ENCODE measurements at regions not wholly inside any gene's neighbourhood (a gene's known extent, or its start where the extent isn't known, plus 50 kb on each side); places are given as distances from the start of the nearest gene placed in this dataset.

DNA sequence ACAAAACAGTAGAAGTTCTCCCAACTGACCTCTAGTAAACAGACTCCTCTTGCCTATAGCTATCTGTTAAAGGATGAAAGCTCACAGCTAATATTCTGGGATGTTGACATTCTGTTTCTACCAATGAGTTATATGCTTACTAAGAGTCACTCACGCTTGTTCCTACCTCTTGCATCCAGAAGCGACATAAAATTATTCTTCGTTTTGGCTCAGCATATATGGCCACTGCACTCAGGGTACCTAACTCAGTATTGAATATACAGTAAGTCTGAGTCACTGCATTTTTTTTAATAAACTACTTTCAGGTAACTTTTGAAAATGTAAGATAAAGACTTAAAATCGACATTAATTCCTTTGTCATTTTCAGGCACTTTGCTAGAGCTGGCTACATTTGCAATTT is 214.4 kb upstream of the STXBP5 start:
- no peak for DNase-seq

DNA sequence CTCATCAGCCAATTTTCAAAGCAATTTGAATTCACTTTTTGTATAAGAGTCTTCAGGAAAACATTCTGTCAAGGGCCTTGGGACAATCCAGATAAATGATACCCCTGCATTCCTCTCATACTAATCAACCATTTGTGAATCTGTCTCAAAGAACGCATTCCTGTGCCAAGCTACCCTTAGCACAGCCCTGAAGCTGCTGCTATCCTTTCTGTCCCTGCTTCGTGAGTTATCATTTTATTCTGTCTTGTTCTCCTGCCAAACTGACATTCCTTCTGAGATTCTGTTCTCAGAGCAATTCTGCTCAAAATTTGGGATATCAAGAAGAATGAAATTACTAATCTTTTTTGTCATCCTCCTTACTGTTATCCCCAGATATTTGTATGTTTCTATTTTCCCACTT is 213.9 kb upstream of the STXBP5 start:
- no peak for DNase-seq

DNA sequence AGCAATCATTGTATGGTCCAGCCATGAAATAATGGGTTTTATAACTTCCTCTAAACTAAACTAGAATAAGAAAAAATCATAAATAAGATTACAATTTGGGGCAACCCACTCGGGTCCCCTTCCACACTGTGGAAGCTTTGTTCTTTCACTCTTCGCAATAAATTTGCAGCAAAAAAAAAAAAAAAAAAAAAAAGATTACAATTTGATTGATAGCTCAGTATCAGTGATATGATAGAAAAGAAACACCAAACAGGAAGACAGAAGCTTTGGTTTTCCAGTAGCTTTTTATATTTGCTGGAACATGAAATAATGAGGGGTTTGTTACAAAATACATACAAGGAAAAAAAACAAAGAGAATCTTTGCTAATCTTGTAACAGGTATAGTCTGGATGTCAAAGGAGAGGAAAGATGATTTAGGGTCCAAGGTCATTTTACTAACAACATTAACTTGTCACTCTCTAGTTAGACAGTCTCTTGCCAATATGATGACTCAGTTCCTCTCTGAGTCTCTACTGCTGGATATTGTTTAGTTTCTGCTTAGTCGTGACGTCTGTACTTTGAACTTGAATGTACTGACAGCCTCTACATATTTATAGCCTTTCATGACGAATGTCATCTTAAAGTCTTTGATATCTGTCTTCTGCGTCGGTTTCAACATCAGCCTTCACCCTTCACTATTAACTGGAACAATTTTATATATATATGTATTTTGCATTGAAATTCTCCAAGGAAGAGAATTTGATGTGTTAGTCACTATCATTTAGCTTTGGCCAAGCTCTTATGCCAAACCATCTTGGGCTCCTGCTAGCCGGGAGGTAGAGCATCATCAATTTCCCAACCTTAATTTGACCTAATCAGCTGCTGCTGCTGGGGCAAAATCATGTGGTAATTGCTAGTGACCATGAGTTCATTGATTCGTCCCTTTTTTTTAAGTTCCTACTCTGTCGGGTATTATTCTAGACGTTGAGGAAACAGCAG is 213.1 kb upstream of the STXBP5 start:
- no peak for DNase-seq

DNA sequence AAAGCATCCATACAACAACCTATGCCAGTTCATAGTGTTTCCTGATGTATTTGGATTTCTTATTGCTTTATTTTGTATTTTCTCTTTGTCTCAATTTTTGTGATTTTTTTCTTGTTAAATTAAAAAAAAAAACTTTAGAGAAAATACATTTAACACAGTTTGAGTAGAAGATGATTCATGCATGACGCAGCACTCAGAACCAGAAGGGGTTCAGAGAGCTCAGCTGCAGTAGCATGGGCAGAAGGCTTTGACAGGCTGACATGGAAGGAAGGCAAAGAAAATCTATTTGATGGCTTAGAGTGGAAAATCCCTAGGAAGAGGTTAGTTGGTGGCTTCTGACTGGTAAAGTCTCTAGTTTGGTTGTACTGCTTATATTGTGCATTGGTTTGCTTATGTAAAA is 207.2 kb upstream of the STXBP5 start:
- no peak for DNase-seq

DNA sequence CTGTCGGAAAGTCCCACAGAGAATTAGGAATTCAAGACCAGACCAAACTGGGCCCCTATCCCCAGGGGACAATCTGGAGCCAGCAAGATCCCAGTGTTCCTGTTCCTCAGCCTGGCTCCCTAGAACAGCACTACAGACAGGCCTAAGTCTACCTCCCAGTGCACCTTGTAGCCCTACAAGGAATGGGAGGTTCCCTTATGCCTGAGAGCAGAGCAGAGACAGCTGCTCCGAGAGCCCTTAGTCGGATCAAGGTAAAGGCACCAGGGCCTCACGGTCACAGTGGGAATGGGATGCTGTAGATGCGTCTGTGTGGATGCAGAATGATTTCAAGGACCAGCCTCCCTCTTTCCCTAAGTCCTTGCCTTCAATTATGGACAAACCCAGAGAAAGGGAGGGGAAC is 204.5 kb upstream of the STXBP5 start:
- no peak for DNase-seq

DNA sequence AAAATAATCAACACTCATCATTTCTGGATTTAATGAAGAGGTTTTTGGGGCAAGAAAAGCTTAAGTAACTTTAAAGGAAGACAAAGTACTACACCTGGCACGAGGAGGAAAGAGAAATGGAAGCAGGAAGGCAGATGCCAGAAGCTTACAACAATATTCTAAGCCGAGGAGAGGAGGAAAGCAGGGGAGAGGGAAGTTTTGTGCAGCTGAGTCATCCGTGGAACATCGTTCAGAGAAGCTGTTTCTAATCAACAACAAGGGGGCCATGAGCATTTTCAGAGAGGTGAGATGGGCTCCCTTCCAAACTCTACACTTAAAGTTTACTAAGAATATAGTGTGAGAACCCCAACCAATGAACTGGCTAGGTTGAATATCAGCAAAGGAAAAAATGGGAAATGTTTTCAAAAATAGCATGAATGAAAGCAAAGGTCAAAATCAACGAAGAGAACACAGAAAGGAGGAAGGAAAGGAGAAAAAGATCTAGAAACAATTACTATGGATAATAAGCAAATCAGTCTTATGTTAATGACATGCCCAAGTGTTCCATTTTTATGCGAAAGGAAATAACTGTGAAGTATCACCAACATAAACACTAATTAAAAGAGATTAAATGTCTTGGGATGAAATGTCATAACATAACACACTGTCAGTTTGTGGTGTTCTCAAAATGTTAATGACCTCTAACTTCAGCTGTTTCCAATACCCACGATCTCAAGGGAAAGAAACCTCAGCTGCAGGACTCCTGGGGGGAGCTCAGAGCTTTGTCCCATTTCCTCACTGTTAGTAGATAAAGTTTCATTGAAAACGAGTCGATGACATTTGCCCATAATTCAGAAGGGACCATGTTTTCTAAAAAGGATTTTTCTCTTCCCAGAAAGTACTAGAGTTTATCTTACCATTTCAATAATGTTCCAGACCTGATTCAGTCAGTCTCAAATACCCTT is 203.4 kb upstream of the STXBP5 start:
- no peak for DNase-seq

DNA sequence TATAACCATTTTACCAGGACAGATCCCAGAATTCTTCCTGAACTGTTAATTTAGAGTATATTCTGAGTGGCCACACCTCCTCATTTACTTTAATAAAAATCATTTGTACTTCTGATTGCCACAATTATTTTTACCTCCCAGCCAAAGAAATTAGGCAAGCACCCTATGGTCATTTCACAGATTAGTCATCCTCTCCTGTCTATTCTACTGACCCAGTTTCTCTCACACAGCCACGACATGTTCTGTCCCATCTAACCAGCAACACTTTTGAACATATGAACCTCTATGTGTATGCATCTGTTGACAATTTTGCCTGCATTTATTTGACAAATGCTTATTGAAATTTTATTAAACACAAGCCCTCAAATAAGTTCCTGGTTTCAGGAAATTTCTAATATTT is 202.6 kb upstream of the STXBP5 start:
- DNase-seq, result no peak

DNA sequence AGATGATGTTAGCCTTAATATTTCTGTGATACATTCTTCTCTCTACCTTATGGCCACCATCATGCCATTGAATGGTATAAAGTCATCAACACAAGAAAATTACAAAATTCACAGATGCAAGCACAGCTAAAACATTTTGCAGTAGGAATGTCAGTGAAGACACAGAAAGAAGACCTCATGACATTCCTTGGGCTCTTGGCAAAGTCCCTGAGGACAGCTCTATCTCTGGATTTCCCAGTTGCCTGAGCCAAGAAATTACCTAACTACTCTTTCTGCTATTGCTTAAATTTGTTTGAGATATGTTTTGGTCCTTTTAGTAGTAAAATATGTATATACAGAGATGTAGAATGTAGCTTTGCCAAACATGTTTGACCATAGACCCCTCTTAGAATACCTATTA is 201.0 kb upstream of the STXBP5 start:
- DNase-seq, result no peak

DNA sequence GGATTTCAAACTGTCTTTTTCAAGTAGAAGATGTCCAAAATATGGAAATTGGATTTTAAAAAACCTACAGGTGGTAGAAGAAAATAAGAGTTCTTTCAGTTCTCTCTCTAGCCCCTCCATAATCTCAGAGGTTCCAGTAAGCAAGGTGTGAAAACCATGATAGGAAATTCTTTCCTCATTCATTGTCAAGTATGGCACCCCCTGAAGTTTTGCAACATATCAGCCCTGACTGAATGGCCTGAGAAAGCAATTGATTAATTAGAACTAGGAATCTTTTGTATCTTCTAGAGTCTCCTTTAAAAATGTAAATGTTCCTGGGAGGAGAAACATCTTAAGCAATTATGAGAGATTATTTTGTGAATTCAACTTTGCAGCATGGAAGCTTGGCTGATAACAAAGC is 198.7 kb upstream of the STXBP5 start:
- DNase-seq, result no peak

DNA sequence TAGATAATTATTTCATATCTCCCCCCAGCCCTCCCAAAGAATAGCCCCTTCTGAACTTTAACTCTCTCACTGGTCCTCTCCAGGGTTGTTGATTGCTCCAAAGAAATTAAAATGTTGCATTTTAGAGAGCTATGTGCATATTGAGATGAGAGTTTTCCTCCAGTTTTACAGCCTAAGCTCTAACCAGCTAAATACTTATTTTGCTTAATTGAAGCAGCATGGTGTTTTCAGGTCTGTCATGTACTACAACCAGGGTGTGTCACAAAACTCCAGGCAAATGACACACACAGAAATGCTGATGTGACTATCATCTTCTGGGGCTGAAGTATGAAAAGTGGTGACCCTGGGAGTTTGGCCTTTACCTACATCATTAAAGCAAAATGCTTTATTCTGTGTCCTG is 196.8 kb upstream of the STXBP5 start:
- DNase-seq, result no peak

DNA sequence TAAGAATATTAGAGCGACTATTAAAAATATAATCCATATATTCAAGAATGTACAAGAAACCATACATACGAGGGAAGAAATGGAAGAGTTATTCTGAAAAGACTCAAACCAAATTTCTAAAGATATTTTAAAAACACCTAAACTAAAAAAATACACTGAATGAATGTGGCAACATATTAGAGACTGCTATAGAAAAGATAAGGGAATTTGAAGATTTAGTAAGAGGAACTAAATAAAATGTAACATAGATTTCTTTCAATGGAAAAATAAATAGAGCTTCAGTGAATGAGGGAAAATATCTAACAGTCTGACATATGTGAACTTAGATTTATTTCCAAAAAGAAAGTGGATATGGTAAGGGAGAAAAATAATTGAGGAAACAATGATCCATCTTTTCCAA is 194.9 kb upstream of the STXBP5 start:
- DNase-seq, result no peak

DNA sequence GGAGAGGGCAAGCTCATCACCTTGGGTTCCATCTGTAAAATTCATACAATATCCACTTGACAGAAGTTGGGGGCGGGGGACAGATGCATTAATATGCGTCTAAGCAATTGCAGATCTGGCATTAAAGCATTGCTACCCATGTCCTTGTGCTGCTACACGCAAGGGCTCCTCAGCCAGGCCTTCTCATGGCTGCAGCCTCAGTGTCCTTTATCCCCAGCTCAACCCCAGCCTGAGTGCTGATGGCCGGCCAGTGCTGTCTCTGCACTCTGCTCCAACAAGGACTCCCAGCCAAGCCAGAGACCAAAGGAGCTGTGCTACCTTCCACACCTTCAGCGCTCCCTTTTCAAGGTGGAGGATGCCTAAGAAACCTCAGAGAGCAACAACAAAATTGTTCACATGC is 188.5 kb upstream of the STXBP5 start:
- no peak for DNase-seq

DNA sequence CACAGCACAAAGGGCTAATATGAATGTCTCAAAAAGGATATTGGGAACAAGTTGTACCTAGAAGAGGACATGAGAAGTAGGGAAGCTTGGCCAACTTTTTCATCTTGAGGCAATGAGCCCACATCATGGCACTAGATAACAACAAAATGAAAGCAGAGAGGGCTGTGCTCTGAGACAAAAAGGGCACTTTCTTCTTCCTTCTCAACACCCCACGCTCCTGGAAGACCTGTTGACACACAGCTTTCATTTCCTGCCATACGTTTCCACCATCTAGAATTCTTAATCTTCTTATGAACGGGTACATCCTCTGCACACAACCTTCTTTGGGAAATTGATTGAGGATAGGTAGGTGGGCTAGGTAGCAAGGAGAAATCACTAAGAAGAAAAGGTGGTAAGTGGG is 187.8 kb upstream of the STXBP5 start:
- DNase-seq, result no peak

DNA sequence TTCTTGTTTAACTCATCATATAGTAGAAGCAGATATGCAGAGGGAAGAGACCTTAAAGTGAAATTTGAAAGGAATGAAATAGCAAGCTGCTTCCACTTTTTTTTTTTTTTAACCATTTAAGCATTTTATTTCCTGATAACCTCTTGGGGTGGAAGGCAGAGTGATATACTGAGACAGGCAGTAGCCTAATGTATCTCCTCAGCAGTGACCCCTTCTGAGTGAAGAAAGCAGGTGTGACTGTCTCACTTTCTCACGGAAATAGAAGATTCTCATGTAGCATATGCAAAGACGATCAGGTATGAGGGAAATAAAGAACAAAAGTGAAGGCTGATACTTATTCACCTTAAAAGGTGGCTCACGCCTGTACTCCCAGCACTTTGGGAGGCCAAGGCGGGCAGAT is 187.1 kb upstream of the STXBP5 start:
- DNase-seq, result no peak

DNA sequence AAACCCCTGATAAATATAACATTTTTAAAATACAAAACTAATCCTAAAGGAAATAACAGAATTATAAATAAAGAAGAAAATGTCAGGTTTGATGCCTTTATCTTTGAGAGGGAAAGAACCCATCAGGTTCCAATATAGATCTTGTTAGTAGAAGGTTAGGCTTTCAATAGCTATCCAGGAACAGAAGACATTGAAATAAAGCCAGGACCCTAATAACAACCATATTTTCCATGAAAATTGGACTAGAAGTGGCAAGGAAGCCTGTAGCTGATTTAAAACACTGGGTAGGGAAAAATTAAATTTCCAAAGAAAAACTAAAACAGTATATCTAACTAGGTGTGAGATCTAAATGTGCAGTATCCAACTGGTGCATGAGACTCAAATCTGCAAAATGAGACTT is 185.2 kb upstream of the STXBP5 start:
- no peak for DNase-seq

DNA sequence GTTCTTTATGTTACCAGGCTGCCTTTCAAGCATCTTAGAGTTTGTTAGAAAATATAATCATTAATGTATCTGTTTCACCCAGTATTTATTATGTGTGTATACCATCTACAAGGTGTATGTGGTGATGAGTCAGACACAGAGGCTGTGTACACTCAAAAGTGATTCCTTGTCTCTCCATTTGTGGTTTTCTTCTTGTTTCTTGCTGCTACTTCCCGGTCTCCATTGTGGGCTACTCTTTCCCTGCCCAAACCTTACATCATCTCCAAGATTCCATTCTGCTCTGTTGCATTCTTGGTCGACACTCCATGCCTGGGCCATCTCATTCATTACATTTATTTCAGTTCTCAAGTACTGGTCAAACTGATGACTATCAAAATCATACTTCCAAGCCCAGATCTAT is 182.2 kb upstream of the STXBP5 start:
- no peak for DNase-seq

DNA sequence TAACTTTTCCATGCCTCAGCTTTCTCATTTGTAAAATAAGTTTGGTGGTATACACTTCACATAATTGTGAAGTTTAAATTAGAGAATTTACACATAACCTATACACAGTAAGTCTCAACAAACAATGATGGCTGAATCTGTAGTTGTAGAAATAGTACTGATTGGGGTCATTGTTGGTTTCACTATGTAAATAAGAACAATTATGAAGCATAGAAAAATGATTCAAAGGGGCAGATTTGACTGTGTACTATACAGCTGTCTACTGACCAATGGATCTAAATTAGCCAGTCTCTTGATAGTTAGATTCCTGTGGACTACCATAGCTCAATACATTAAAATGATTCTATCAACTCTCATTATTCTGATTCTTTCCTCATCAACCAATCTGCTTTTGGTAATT is 181.1 kb upstream of the STXBP5 start:
- DNase-seq, result no peak

DNA sequence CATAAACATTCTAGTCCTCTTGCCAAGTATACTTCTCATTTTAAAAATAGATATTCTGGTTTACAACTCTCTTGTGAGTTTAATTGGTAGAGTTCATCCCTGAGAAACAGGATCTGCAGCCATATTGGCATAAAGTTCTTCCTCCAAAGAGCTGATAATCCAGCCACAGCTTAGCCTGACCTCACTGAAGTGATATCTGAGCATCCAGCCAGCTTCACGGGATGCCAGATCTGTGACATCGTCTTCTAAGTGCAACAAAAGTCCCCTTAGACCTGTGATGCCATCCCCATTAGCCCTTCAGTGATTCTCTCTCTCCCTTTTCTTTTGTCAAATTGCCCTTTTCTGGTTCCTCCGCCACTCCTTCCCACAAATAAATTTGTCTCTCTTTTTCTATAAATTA is 180.6 kb upstream of the STXBP5 start:
- DNase-seq, result no peak

DNA sequence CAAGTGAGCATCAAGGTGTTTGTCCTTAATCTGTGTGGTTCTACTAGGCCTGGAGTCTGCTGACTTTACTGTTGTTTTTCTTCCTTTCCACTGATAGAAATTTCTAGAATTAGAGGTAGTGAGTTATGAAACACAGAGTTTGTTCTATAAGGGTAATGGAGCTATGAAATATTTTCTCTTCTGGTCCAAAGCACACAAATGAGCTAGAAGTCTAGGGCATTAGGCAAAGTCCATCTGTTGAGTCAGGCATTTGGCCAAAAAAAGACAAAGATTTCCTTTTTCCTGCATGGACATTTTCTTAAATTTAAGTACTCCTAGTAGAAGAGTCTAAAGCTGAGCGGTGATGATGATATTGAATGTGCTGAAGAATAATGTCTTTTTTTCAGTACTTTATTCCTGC is 174.3 kb upstream of the STXBP5 start:
- DNase-seq, result no peak

DNA sequence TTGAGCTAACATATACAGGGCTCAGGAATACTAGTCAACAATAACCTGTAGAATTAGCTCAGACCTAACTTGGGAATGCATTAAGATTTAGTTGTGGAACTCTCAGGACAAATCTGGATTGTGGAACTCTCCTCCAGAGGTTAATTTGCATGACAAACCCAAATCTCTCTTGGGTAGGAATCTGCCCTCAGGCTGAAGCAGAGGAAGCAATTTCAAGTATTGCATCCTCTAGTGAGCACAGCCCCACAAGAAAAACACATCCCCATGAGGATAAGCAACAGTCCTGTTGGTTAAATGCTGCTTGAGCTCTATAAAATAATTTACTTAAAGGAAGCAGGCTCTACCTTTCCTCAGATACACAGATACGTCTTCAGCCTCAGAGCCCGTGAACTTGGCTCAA is 170.9 kb upstream of the STXBP5 start:
- no peak for DNase-seq

DNA sequence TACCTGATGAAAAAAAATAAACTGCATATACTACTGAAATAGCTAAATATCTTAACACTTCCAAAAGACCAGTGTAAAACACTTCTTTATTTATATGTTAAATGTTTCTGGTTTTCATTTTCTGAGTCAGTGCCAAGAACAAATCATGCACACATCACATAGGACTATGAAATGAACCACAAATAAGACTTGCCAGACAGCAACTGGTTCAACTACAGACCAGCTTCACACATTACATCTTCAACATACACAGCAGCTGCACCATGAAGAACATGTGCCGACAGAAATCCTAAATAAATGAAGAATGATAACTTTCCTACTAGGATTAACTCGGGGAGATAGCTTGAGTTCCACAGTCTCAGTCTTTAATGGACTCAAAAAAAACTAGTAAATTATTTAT is 168.3 kb upstream of the STXBP5 start:
- no peak for DNase-seq

DNA sequence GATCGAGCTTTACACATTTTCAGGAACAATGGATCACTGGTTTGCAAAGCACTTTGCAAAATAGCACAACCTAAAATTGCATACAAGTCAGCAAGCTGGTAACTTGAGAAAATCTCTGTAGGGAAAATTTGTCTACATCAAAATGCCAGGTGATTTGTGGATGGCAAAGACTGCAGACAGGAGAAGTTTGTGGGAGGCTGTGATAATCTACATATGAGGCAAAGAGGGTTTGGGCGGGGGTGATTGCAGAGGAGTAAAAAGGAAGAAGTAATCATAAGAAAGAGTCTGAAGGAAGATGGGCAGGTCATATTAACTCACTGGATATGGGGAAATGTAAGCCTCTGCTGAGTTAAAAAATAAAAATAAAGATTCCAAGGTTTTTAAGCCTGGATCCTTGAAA is 166.3 kb upstream of the STXBP5 start:
- no peak for DNase-seq

DNA sequence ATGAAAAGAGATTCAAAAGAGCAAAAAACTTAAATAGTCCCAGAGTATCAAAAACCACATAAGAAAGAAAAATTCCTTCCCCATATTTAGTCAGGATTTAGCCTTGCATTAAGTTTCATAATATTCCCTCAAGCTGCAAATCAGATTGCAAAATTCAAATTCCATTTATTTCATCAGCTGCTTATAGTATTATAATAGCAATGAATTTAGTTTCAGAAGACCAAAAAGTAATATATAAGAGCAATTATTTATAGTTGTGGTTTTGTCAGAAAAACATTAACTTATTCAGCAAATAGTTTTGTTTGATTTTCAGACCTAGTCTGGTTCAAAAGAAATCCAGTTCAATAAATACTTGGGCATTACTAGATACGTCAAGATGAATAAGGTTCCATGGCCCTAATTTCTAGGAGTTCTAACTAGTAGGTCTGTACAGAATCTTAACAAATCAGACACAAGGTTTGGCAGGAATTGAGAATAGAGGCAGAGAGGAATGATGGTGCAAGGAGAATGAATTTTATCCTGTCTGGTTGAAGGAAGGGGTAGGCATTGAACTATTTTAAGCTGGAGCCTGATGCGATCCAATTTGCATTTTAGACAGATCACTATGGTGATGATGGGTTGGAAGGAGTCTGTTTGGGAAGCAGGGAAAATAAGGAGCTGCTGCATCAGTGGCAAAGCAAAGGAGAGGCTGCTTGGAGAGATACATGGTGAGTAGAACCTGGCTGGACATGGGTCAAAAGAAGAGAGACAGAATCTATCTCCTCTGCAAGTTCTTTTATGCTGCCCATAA is 163.9 kb upstream of the STXBP5 start:
- DNase-seq, result no peak

All from CD4-positive, alpha-beta T cell treated with Interleukin-1 beta for 1 hour (primary cell).